K562 (cell line): ENCODE measurements at regions not wholly inside any gene's neighbourhood (a gene's known extent, or its start where the extent isn't known, plus 50 kb on each side); places are given as distances from the start of the nearest gene placed in this dataset.

Source experiments
- BACH1 ChIP-seq: fragments of 200-800 bp; sonication (Bioruptor generic); IDR thresholded peaks from 2 replicates; pipeline ENCODE4 v1.6.1; 2016; ENCODE audit warnings: missing genetic modification characterization, missing compliant biosample characterization
- E2F4 ChIP-seq: sonication (generic); formaldehyde crosslinking; IDR thresholded peaks from 2 replicates; pipeline ENCODE4 v1.8.0; 2022; ENCODE audit warnings: mild to moderate bottlenecking, low read depth, missing genetic modification reagents
- NFIC ChIP-seq: fragments of 450-650 bp; IDR thresholded peaks from 2 replicates; pipeline ENCODE4 v1.6.1; 2017; ENCODE audit warnings: mild to moderate bottlenecking, inconsistent platforms
- NRF1 ChIP-seq, 2 experiments: fragments of 450-650 bp; IDR thresholded peaks in 1 of 2; conservative IDR thresholded peaks in 1 of 2; 2 replicates each; pipeline ENCODE4 v1.6.1; 2014; ENCODE audit warnings: mild to moderate bottlenecking in 2 of 2
- POLR2AphosphoS2 ChIP-seq: IDR thresholded peaks from 2 replicates; pipeline ENCODE4 v1.6.1; 2012; ENCODE audit warnings: low read length, improper control_type of control experiment
- SP1 ChIP-seq: sonication (generic); formaldehyde crosslinking; IDR thresholded peaks from 2 replicates; pipeline ENCODE4 v1.8.1; 2022; ENCODE audit warnings: mild to moderate bottlenecking, missing genetic modification reagents
- SRSF1 ChIP-seq: fragments of 200-400 bp; formaldehyde crosslinking; IDR thresholded peaks from 2 replicates; pipeline ENCODE4 v1.6.1; 2017; ENCODE audit warnings: mild to moderate bottlenecking, low read depth, low read length, moderate library complexity
- TAF15 ChIP-seq: fragments of 200-400 bp; formaldehyde crosslinking; IDR thresholded peaks from 2 replicates; pipeline ENCODE4 v1.6.1; 2017; ENCODE audit warnings: mild to moderate bottlenecking, low read depth, low read length, moderate library complexity
- ZFP1 ChIP-seq: fragments of 450-650 bp; formaldehyde crosslinking; IDR thresholded peaks from 2 replicates; pipeline ENCODE4 v1.4.0; 2020; ENCODE audit warnings: mild to moderate bottlenecking, mixed read lengths
- ZNF133 ChIP-seq: fragments of 250-450 bp; sonication (Bioruptor Pico); IDR thresholded peaks from 2 replicates; pipeline ENCODE4 v1.4.0; 2020; ENCODE audit warnings: mild to moderate bottlenecking
- TF ChIP-seq, protein P1 (sequence below), 3 experiments: IDR thresholded peaks in 2 of 3; conservative IDR thresholded peaks in 1 of 3; 2 replicates each; pipeline ENCODE4 v1.5.1; 2011 to 2012; ENCODE audit warnings: low read length in 3 of 3, mild to moderate bottlenecking in 3 of 3, control low read depth in 2 of 3, improper control_type of control experiment in 1 of 3, inconsistent platforms in 1 of 3, low read depth in 1 of 3, mixed read lengths in 1 of 3, moderate library complexity in 1 of 3; ENCODE audit not compliant: insufficient read depth in 2 of 3
- TF ChIP-seq, protein P2 (sequence below): sonication (generic); formaldehyde crosslinking; IDR thresholded peaks from 2 replicates; pipeline ENCODE4 v1.8.0; 2022; ENCODE audit warnings: missing genetic modification reagents, mild to moderate bottlenecking, borderline replicate concordance
- TF ChIP-seq, protein P3 (sequence below): sonication (generic); formaldehyde crosslinking; IDR thresholded peaks from 2 replicates; pipeline ENCODE4 v1.9.0; 2022; ENCODE audit warnings: mild to moderate bottlenecking, missing genetic modification reagents

DNA sequence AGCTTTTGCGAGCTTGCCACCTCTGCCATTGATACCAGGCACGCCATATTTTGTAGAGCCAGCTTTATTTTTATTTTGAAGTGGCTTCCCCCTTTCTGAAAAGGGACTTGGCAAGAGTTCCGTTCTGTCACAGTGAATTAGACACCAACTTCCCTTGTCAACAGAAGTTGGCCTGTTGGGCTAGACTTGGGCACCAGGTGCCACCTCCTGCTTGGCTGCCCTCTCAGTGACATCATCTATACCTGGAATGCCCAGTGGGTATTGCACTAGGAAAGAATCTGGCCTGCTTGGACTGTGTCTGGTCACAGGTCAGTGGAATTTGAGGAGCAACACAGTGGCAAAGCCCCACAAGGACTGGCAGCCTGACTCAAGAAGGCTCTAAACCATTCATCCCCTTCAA lies 101.0 kb downstream of the BCL2L11 start:
- TF ChIP-seq NRF1 (conservative IDR thresholded peaks at IDR 0.05 in 1 of 2, IDR thresholded peaks at IDR 0.05 in 1 of 2) (no peak), TAF15 (no peak), E2F4 (CRISPR knock-in tag) (no peak), SP1 (CRISPR knock-in tag) (no peak), POLR2AphosphoS2 (no peak), SRSF1 (no peak), ZFP1 (CRISPR knock-in tag) (no peak), NFIC (no peak), BACH1 (no peak), ZNF133 (no peak)
- TF ChIP-seq, protein P1, sequence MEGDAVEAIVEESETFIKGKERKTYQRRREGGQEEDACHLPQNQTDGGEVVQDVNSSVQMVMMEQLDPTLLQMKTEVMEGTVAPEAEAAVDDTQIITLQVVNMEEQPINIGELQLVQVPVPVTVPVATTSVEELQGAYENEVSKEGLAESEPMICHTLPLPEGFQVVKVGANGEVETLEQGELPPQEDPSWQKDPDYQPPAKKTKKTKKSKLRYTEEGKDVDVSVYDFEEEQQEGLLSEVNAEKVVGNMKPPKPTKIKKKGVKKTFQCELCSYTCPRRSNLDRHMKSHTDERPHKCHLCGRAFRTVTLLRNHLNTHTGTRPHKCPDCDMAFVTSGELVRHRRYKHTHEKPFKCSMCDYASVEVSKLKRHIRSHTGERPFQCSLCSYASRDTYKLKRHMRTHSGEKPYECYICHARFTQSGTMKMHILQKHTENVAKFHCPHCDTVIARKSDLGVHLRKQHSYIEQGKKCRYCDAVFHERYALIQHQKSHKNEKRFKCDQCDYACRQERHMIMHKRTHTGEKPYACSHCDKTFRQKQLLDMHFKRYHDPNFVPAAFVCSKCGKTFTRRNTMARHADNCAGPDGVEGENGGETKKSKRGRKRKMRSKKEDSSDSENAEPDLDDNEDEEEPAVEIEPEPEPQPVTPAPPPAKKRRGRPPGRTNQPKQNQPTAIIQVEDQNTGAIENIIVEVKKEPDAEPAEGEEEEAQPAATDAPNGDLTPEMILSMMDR (IDR thresholded peaks at IDR 0.05 in 2 of 3, conservative IDR thresholded peaks at IDR 0.05 in 1 of 3; ENCODE audit: insufficient read depth in 2 of 3, low read depth in 1 of 3, low read length in 3 of 3), result no peak
- TF ChIP-seq, protein P2, sequence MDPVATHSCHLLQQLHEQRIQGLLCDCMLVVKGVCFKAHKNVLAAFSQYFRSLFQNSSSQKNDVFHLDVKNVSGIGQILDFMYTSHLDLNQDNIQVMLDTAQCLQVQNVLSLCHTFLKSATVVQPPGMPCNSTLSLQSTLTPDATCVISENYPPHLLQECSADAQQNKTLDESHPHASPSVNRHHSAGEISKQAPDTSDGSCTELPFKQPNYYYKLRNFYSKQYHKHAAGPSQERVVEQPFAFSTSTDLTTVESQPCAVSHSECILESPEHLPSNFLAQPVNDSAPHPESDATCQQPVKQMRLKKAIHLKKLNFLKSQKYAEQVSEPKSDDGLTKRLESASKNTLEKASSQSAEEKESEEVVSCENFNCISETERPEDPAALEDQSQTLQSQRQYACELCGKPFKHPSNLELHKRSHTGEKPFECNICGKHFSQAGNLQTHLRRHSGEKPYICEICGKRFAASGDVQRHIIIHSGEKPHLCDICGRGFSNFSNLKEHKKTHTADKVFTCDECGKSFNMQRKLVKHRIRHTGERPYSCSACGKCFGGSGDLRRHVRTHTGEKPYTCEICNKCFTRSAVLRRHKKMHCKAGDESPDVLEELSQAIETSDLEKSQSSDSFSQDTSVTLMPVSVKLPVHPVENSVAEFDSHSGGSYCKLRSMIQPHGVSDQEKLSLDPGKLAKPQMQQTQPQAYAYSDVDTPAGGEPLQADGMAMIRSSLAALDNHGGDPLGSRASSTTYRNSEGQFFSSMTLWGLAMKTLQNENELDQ (CRISPR knock-in tag), result no peak
- TF ChIP-seq, protein P3, sequence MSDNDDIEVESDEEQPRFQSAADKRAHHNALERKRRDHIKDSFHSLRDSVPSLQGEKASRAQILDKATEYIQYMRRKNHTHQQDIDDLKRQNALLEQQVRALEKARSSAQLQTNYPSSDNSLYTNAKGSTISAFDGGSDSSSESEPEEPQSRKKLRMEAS (CRISPR knock-in tag), result no peak
